HCT116 (cell line): ENCODE measurements at regions not wholly inside any gene's neighbourhood (a gene's known extent, or its start where the extent isn't known, plus 50 kb on each side); places are given as distances from the start of the nearest gene placed in this dataset.

Experiments used
- CEBPB ChIP-seq: IDR thresholded peaks from 2 replicates; pipeline ENCODE4 v1.6.1; 2012; ENCODE audit warnings: low read depth
- CTCF ChIP-seq, 3 experiments: fragments of 200-600 bp in 1 of 3; sonication (generic) in 1 of 3; IDR thresholded peaks in 2 of 3; conservative IDR thresholded peaks in 1 of 3; 2 replicates each; pipeline ENCODE4 v1.5.1; 2012 to 2017; ENCODE audit warnings: low read depth in 2 of 3, low read length in 2 of 3, antibody characterized with exemption in 1 of 3, borderline replicate concordance in 1 of 3, control low read depth in 1 of 3, mild to moderate bottlenecking in 1 of 3, mixed read lengths in 1 of 3, mixed run types in 1 of 3, moderate library complexity in 1 of 3; ENCODE audit not compliant: insufficient read depth in 1 of 3
- EGR1 ChIP-seq: IDR thresholded peaks from 2 replicates; pipeline ENCODE4 v1.6.1; 2012; ENCODE audit warnings: low read depth
- ELF1 ChIP-seq: IDR thresholded peaks from 2 replicates; pipeline ENCODE4 v1.6.1; 2012; ENCODE audit warnings: low read depth, borderline replicate concordance
- EZH2 ChIP-seq: fragments of 200-600 bp; sonication (generic); IDR thresholded peaks from 2 replicates; pipeline ENCODE4 v1.6.1; 2017; ENCODE audit warnings: antibody characterized with exemption, mixed run types
- FOSL1 ChIP-seq: IDR thresholded peaks from 2 replicates; pipeline ENCODE4 v1.6.1; 2012; ENCODE audit warnings: low read depth
- POLR2A ChIP-seq: IDR thresholded peaks from 2 replicates; pipeline ENCODE4 v1.7.0; 2011; ENCODE audit warnings: borderline replicate concordance; ENCODE audit not compliant: insufficient read depth, insufficient read length; ENCODE audit errors: extremely low read depth
- POLR2AphosphoS5 ChIP-seq: IDR thresholded peaks from 2 replicates; pipeline ENCODE4 v1.6.1; 2011; ENCODE audit warnings: mild to moderate bottlenecking, low read depth, low read length, moderate library complexity
- RAD21 ChIP-seq: IDR thresholded peaks from 2 replicates; pipeline ENCODE4 v1.6.1; 2012; ENCODE audit warnings: low read depth, mild to moderate bottlenecking
- REST ChIP-seq: IDR thresholded peaks from 2 replicates; pipeline ENCODE4 v1.6.1; 2012; ENCODE audit warnings: low read depth
- SIN3A ChIP-seq: IDR thresholded peaks from 2 replicates; pipeline ENCODE4 v1.6.1; 2012; ENCODE audit warnings: low read depth
- SP1 ChIP-seq: IDR thresholded peaks from 2 replicates; pipeline ENCODE4 v1.6.1; 2012; ENCODE audit warnings: low read depth
- ZBTB33 ChIP-seq: IDR thresholded peaks from 2 replicates; pipeline ENCODE4 v1.6.1; 2011; ENCODE audit warnings: mild to moderate bottlenecking, low read length, moderate library complexity; ENCODE audit not compliant: insufficient replicate concordance; ENCODE audit errors: extremely low read depth

- TF ChIP-seq POLR2A (no peak), CTCF (IDR thresholded peaks at IDR 0.05 in 2 of 3, conservative IDR thresholded peaks at IDR 0.05 in 1 of 3; ENCODE audit: borderline replicate concordance in 1 of 3, insufficient read depth in 1 of 3, low read depth in 2 of 3, low read length in 2 of 3) (no peak), RAD21 (no peak), POLR2AphosphoS5 (no peak), ZBTB33 (no peak), CEBPB (no peak), EGR1 (no peak), FOSL1 (no peak), EZH2 (no peak), REST (no peak), SP1 (no peak), SIN3A (no peak), ELF1 (no peak)
These were observed 165.1 kb downstream of the TLR4 start for GRCh38 chr9:117869287-117869686.
